Hematopoietic multipotent progenitor cell treated with erythropoietin and hydrocortisone succinate and interleukin-3 and kit ligand, for 15 days (in vitro differentiated cells): ENCODE measurements at regions not wholly inside any gene's neighbourhood (a gene's known extent, or its start where the extent isn't known, plus 50 kb on each side); places are given as distances from the start of the nearest gene placed in this dataset.
"Not testable (repeated sequence)": the region's sequence is repeated elsewhere in the genome, so short reads cannot be mapped to it uniquely, and the experiment has no call there.

Experiments
- DNase-seq: peaks from one replicate; pipeline ENCODE4 v3.0.0-alpha.2; 2015; ENCODE audit warnings: low spot score

DNA sequence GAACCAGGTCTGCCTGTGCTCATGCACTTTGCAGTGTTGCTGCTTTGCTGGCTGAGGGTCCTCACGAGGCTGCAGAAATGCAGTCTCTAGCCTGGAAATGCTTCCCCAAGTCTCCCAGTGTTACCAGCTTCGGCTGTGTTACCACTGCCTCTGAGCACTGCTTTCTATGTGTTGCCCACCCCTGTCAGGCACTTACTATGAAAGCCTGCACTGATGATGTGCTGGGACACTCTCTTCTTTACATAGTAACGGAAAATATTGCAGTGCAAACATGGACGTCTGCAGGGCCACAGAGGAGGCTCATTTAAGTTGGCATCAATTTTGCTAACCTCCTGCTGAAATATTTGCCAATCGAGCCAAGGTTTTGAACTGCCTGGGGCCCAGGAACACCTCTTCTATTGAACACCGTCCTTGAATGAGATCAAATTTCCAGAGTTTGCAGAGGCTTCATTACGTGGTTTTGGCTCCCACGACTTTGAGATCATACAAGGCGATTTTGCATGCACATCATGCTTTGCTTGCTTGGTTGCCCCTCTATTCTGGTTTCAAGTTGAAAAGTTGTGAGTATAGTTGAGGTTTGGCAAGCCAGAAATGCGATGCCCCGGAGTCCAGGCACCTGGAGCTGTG is 404.7 kb upstream of the PODXL start:
- no peak for DNase-seq

DNA sequence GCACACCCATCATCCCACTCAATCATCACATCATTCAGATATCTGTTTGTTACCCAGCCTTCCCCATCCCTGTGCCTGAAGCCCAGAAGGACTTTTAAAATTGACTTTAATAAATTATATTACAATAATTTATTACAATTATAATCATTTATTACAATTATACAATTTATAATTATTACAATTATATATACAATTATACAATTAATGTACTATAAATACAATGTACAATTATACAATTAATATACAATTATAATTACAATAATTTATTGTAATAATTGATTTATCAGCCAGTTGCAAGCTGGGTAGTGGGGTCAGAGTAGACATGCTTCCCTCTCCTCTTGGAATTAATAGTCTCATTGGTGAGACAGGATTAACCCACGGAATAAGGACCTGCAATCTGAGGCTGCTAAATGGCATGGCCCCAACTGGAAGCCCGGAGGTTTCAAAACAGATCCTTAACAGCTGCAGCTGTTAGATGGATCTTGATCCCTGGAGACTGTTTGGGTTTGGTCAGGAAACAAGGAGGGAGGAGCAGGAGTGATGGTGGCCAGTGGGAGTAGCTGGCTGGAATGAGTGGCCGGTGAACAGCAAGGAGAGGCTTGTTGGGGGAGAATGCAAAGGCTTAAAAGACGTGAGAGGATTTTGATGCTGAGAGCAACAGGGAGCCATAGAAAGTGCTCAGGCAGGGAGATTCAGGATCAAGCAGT is 402.8 kb upstream of the PODXL start:
- DNase-seq = no peak

DNA sequence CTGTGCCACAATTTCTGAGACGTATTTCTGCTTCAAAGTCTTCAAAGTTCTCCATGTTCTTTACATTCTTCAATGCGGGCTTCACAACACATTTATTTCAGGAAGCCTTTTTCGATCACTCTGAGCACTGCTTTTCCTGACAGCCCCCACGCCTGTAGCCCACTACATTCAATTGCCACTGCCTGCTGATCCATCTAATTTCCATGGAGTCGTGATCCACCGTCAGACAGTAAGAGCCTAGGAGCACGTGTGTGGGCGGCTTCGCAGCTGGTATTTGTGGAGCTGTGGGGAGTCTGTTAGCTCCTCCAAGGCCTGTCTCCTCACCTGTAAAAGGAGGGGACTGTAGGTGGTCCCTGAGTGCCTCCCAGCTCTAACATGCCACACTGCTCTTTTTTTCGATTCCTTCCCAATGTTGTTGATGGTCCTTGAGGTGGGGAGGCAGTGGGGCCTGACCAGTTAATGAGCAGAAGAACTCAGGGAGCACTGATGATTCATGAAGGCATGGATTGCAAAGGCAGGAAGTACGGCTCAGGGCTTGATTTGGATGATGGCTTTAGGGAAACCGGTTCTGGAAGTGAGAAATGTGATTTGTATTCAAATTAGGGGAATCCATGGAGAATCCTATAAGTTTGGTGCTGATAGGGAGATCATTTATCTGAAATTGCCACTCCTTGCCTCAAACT is 401.1 kb upstream of the PODXL start:
- DNase-seq = no peak

DNA sequence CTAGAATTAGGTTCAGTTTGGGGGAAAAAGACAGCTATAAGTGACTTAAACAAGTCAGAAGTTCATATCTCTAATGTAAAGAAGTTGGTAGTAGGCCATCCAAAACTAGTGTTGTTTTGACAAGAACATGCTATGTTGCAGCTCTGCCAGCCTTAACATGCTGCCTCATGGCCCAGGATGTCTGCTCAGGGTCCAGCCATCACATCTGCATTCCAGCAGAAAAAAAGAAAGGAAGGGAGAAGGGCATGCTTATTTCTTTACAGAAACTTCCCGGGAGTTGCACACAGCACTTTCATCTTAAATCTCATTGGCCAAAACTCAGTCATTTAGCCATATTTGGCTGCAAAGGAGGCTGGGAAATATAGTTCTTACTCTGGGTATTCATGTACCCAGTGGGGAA is 400.4 kb upstream of the PODXL start:
- no peak for DNase-seq

DNA sequence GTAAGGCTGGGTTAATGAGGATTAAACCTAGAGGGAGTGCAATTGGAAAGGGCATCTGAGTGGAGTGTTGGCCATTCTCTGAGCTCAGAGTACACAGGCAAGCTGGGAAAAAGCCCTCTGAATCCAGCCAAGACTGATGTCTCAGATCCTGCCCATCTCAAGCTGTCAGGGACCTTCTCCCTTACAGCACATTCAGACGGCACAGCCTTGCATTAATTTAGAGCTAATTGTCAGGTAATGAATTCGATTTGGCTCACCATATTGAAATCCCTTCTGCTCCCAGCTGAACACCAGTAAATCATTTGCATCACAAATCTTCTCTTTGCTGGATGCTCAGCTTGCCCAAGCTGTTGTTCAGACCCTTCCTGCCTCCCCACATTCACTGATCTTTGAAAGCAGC is 399.3 kb upstream of the PODXL start:
- DNase-seq = no peak

DNA sequence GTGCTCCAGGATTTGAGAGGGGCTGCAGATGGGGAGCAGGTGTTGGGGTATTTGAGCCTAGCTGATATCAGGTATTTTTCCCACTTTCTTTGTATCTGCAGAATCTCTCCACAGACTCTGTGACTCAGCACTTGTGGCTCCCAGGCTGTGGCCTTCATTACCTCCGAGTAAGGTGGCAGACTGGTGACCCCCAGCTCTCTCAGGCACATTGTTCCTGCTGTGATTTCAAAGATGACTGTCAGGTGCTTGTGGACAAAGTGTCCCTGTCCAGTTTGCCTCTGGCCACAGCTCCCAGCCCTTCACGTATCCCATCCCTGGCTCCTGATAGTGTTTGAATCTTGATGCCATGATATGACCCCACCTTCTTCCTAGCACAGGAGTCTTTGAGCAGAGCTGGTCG is 396.8 kb upstream of the PODXL start:
- DNase-seq = no peak

DNA sequence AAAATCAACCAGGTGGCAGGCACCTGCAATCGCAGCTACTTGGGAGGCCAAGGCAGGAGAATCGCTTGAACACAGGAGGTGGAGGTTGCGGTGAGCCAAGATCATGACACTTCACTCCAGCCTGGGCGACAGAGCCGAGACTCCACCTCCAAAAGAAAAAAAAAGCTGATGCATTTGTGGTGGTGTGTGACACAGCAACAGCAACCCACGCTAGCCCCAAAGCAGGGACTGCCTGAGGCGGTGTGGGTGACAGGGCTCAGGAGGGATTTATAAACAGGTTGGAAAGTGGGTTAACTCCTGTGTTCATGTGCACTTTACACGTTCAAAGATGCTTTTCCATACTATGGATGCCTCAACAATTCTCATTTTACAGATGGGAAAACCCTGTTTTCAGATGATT is 395.9 kb upstream of the PODXL start:
- DNase-seq = no peak

DNA sequence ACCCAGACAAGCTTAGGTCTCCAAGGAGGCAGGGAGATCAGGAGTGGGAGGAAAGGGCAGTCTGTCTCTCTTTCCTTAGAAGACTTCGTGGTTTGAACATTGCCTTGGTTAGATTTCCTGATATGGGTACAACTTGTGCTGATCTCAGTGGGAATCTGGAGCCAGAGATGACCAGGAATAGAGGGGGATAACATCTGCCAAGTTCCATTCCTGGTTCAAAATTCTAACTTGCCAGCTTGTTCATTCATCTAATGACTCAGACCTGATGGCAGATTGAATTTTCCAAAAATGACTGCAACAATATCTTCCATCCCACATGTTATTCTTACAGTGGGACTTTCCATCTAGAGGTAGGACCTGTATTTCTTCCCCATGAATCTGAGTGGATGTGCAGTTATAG is 394.3 kb upstream of the PODXL start:
- DNase-seq = no peak

DNA sequence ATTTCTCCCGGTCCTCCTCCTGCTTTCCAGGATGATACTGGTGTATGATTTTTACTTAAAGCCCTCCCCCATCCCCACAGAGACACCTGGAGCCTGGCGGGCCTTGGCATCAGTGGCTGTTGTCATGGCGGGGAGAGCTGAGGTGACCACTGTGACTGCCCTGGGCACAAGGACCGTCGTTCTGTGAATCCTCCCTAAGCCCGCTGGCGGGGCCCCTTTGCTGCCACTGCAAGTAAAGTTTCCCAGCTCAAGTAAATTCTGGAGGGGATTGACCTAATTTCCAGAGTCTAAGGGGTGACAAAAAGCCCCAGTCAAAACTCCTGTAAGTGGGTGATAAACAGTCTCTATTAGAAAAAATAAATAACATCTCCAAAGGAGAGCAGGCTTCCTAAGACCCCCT is 393.2 kb upstream of the PODXL start:
- DNase-seq = no peak

DNA sequence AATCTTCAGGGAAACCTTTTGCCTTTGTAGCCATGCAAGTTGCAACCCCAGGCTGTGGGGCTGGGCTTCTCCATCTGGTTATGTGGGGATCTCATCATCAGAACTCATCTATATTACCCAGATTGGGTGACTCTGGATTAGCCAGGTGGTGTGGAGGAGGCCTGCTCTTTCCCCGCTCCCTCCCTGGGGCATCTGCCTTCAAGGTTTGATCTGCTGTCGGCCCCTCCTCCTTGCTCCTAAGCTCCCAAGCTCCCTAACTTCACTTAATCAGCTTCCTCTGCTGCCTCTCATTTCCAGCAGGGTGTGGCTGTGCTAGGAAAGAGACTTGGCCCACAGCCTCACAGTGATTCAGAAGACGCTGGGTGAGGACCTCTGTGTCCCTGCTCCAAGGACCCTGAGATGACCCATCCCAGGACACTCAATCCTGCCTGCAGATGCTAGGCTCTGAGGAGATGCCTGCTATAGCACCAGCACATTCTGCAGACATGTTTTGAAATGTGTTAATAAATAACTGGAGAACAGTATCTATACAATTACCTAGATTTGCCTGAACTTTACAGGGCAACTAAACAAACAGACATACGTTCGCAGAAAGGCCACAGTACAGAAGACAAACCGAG is 392.1 kb upstream of the PODXL start:
- no peak for DNase-seq

DNA sequence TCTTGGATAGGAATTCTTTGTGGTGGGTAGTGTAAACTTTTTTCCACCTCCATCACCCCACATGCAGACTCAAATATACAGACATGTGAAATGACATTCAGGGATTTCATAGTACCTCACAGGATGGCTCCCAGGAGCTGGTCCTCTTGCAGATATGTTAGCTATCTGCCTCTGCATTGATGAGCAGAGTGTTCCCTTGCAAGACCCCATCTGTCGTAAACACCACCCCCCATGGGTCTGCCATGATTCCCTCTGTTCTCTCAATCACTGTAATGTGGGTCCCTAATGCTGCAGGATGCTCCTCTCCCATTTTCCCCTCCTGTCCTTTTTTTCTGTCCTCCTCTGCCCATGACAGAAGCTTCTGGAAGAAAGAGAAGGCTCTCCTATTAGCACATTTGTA is 391.2 kb upstream of the PODXL start:
- DNase-seq = no peak

DNA sequence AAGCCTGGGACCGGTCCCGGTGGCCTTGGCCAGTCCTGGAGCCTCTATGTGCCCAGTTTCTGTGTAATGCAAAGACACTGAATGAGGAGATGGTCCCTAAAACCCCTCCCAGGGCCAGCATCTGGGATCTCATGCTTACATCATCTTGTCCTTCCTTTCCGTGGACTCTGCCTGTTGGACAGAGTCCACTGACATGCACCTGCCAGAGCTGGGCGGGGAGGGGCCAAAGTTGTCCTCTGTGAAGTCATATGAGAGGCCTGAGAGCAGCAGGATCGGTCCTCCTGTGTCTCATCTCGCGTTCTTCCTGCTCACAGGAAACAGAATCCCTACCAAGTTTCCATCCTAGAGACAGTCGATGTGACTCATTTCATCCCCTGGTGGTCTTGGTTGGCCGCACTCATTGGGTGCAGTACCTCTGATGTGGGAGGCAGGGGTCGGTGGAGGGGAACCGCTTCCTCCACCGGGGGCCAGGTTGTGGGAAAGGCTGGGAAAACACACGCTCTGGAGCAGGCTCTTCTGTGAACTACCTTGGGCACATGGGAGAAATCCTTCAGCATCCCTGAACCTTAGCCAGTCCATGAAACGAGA is 389.6 kb upstream of the PODXL start:
- DNase-seq = no peak

DNA sequence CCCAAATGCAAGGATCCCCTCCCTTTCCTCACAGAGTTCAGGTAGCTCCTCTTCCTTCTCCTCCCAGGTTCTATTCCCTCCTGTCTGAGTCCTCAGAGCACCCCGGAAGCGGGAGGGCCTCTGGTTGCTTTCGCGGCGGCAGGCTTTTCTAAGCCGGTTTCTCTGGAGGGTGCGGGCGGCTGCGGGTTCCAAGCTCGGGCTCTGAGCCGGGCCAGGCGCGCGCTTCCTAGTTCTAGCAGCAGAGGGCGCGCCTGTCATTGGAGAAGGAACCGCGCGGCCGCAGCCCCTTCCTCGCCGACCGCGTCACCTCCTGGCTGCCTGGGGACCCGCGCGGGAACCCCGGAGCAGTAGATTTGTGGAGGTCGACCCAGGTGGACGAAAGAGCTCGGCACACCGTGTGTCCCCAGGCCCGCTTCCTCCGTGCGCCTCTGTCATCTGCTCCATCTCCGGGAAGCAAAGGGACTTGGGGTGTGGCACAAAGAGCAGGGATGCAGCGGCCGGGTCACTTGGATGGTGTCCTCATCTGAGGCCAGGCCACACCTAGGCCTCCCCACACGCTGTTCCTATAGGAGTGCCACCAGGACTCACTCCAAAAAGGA is 389.0 kb upstream of the PODXL start:
- peak; percentile 2 for DNase-seq

DNA sequence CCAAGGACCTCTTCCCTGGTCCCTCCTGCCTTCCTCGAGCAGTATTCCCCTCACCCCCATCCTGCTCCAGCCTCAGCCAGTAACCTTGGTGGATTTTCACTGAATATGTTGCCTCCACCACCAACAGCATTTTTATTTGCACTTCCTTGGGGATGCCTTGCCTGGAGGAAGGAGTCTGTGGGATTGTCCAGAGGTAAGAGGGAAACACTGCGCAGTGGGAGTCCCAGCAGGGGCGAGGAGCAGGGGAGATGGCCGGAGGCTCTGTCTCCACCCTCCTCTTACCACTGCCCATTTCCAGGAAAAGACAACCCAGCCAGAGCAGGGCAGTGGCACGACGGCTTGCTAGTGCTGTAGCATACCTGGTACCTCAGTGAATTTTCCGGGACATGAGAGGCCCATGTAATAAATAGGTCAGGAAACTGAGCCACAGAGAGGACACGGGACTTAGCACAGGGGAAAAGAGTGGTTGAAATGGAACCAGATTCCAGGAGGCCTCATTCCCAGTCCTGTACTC is 388.2 kb upstream of the PODXL start:
- DNase-seq = no peak

DNA sequence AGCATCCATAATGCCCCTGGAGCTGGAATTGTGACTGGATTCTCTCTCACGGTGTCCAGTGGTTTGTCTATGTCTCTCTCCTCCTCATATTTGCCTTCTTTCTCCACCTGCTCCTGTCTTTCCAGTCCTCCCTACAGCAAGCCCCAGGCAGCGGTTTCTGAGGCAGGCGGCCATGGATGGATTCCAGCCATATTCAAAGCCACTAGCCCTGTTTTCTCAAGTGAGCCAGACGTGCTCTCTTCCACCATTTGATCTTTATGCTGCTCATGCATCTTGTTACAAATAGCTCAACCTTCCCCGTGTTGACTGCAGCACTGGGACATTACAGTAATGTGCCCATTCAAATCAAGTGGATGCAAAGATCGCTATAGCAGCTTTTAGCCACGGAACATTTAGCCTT is 387.2 kb upstream of the PODXL start:
- no peak for DNase-seq

DNA sequence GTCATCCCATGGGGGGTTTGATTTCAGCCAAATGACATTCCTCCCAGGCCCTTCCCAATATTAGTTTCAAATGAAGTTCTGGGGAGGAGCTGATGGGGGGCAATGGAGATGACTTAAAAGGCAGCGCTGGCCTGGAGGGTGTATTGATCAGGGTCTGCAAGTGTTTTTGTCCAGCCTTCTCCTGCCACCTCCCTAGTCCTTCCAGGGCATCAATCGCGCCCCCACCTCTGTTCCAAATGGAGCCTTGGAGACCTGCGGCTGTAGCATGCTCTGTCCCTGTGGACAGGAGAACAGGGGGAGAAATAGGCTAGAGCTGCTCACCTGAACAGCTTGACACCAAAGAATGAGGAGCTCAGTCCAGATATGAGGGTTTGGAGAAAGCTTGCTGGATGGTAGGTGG is 386.8 kb upstream of the PODXL start:
- DNase-seq = no peak

DNA sequence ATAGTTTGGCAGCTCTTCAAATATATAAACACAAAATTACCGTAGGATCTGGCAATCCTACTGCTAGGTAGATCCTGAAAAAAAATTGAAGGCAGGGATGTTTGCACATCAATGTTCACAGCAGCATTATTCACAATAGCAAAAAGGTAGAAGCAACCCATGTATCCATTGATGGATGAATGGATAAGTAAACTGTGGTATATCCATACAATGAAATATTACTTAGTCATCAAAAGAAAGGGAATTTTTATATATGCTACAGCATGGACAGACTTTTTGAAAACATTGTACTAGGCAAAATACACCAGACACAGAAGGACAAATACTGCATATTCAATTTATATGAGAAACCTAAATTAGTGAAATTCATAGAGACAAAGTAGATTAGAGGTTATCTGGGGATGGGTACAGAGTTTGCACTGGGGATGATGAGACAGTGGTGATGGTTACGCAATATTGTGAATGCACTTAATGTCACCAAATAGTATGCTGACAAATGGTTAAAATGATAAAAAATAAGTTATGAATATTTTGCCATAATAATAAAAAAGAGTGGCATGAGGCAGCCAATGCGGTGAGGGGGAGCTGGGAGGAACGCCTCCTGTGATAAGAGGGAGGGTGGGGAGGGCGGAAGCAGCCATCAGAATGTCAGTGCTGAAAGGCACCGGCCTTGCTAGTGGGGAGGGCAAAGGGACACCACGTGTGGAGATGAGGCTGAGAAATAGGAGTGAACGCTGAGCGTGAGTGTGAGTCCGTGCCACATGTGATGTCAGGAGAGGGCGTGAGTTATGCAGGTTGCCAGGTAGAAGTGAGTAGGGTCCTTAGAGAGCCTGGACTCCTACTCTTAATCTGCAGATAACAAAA is 386.1 kb upstream of the PODXL start:
- DNase-seq = no peak

DNA sequence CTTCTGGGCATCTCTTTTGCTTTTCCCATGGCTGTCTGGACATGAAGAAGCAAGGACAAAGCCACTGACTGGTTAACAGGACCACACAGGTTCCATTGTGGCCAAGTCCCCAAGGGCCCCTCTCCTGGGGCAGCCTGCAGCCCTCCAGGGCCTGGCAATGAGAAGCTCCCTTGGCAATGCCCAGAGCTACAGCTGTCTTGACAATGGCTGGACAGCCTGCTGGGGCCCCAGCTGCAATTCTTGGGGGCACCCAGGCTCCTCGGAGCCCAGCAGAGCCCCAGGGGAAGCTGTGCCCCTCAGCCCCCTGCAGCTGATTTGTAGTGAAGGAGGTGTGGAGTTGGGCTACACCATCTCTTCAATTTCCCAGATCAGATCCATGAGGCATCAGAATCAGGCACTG is 384.9 kb upstream of the PODXL start:
- DNase-seq = no peak

DNA sequence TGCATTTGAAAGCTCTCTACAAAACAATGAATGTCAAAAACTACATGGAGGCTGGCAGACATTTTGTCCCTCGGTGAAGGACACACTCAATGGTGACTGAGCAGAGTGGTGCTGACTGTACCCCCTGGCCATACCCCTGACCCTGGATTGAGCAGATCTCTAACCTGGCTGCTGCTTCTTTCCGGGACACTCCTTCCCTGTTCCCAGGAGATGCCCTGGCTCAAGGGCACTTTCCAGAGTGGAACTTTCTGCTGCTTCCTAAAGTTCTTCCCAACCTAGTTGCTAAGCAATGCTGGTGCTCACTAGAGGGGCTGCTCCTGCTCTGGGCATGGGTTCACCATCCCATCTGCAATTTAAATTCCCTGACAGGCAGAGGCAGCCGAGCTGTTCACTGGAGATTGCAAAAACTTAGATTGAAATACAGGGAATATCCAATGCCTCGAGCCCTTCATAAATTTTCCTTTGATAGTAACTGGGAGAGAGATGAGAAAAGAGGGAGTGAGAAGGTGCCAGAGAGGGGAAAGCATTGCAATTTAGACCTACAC is 384.3 kb upstream of the PODXL start:
- DNase-seq = no peak

DNA sequence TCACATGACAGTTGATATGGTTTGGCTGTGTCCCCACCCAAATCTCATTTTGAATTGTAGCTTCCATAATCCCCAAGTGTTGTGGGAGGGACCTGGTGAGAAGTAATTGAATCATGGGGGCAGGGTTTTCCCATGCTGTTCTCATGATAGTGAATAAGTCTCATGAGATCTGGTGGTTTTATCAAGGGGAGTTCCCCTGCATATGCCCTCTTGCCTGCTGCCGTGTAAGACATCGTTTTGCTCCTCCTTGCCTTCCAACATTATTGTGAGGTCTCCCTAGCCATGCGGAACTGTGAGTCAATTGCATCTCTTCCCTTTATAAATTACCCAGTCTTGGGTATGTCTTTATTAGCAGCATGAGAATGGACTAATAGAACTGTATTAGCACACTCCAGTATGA is 382.4 kb upstream of the PODXL start:
- not testable (repeated sequence) for DNase-seq

DNA sequence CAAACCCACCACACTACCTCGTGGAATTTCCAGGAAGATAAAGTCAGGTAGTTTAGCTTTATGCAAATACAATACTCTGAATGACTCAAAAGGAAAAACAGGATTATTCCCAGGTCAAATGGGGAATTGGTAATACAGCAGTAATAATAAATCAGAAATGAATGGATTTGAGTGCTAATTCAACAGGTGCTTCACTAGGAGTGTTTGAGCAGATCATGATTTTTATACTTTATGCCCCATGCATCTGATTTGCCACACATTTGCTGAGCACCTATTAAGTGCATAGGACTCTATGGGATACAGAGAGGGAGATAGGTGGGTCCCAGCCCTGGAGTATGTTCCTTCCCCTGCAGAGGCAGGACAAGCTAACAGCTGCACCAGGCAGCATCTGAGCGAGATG is 381.4 kb upstream of the PODXL start:
- no peak for DNase-seq
